ENCODE measurements at regions not wholly inside any gene's neighbourhood (a gene's known extent, or its start where the extent isn't known, plus 50 kb on each side); places are given as distances from the start of the nearest gene placed in this dataset.
A peak's percentile ranks its signal among the peaks of the same experiment; 100 is the strongest.

GRCh38 chr12:81950871-81951270, 191.7 kb upstream of the PPFIA2 start:
- DNase-seq = no peak

GRCh38 chr12:81949841-81950308, 190.7 kb upstream of the PPFIA2 start:
- DNase-seq = no peak

- DNase-seq = no peak
Observed at GRCh38 chr12:81949416-81949815, 190.3 kb upstream of the PPFIA2 start.

GRCh38 chr12:81944886-81945285, 185.7 kb upstream of the PPFIA2 start:
- no peak for DNase-seq

- no peak for DNase-seq
Observed at GRCh38 chr12:81942594-81942993, 183.4 kb upstream of the PPFIA2 start.

GRCh38 chr12:81930037-81930436, 170.9 kb upstream of the PPFIA2 start:
- no peak for DNase-seq

- DNase-seq = no peak
Observed at GRCh38 chr12:81896771-81897170, 137.6 kb upstream of the PPFIA2 start.

- no peak for DNase-seq
Observed at GRCh38 chr12:81888961-81889360, 129.8 kb upstream of the PPFIA2 start.

GRCh38 chr12:81888106-81888740, 129.1 kb upstream of the PPFIA2 start:
- no peak for DNase-seq

GRCh38 chr12:81874586-81874985, 115.4 kb upstream of the PPFIA2 start:
- DNase-seq = no peak

GRCh38 chr12:81874166-81874565, 115.0 kb upstream of the PPFIA2 start:
- no peak for DNase-seq

- DNase-seq = no peak
Observed at GRCh38 chr12:81872400-81872799, 113.2 kb upstream of the PPFIA2 start.

- no peak for DNase-seq
Observed at GRCh38 chr12:81866081-81866480, 106.9 kb upstream of the PPFIA2 start.

GRCh38 chr12:81863406-81863805, 104.3 kb upstream of the PPFIA2 start:
- DNase-seq = no peak

- no peak for DNase-seq
Observed at GRCh38 chr12:81859521-81859920, 100.4 kb upstream of the PPFIA2 start.

- no peak for DNase-seq
Observed at GRCh38 chr12:81843599-81843998, 84.4 kb upstream of the PPFIA2 start.

GRCh38 chr12:81835783-81836182, 76.6 kb upstream of the PPFIA2 start:
- DNase-seq = peak; percentile 3

- no peak for DNase-seq
Observed at GRCh38 chr12:81819991-81820633, 61.0 kb upstream of the PPFIA2 start.

GRCh38 chr12:81815611-81816010, 56.5 kb upstream of the PPFIA2 start:
- no peak for DNase-seq

GRCh38 chr12:81811778-81812125, 52.6 kb upstream of the PPFIA2 start:
- DNase-seq = no peak

- DNase-seq = no peak
Observed at GRCh38 chr12:81811061-81811777, 52.1 kb upstream of the PPFIA2 start.

GRCh38 chr12:81809829-81810595, 50.9 kb upstream of the PPFIA2 start:
- DNase-seq = no peak

GRCh38 chr12:81809113-81809777, 50.1 kb upstream of the PPFIA2 start:
- no peak for DNase-seq
